Ishikawa (cell line): ENCODE measurements at regions not wholly inside any gene's neighbourhood (a gene's known extent, or its start where the extent isn't known, plus 50 kb on each side); places are given as distances from the start of the nearest gene placed in this dataset.

Experiments
- CEBPB ChIP-seq: IDR thresholded peaks from 2 replicates; pipeline ENCODE4 v1.6.1; 2012
- CREB1 ChIP-seq: IDR thresholded peaks from 2 replicates; pipeline ENCODE4 v1.6.1; 2012; ENCODE audit warnings: low read depth
- EGR1 ChIP-seq: IDR thresholded peaks from 2 replicates; pipeline ENCODE4 v1.6.1; 2012
- EP300 ChIP-seq: IDR thresholded peaks from 2 replicates; pipeline ENCODE4 v1.6.1; 2012; ENCODE audit warnings: borderline replicate concordance
- FOXM1 ChIP-seq: IDR thresholded peaks from 2 replicates; pipeline ENCODE4 v1.6.1; 2012; ENCODE audit warnings: low read depth, borderline replicate concordance
- MAX ChIP-seq: IDR thresholded peaks from 2 replicates; pipeline ENCODE4 v1.6.1; 2012
- NFIC ChIP-seq: IDR thresholded peaks from 2 replicates; pipeline ENCODE4 v1.6.1; 2012
- RAD21 ChIP-seq: IDR thresholded peaks from 2 replicates; pipeline ENCODE4 v1.6.1; 2012; ENCODE audit warnings: low read depth
- TAF1 ChIP-seq: IDR thresholded peaks from 2 replicates; pipeline ENCODE4 v1.6.1; 2012; ENCODE audit warnings: low read depth, mild to moderate bottlenecking
- TCF12 ChIP-seq: IDR thresholded peaks from 2 replicates; pipeline ENCODE4 v1.6.1; 2012; ENCODE audit warnings: low read depth
- TEAD4 ChIP-seq: IDR thresholded peaks from 2 replicates; pipeline ENCODE4 v1.6.1; 2012
- YY1 ChIP-seq: IDR thresholded peaks from 2 replicates; pipeline ENCODE4 v1.6.1; 2012; ENCODE audit warnings: low read depth
- ZBTB7A ChIP-seq: IDR thresholded peaks from 2 replicates; pipeline ENCODE4 v1.6.1; 2012; ENCODE audit warnings: low read depth
- TF ChIP-seq, protein P1 (sequence below): IDR thresholded peaks from 2 replicates; pipeline ENCODE4 v1.6.1; 2012
- TF ChIP-seq, protein P2 (sequence below): IDR thresholded peaks from 2 replicates; pipeline ENCODE4 v1.6.1; 2012; ENCODE audit warnings: low read depth, mild to moderate bottlenecking

GRCh38 chr13:111939666-111940278, 127.2 kb upstream of the SOX1 start:
- TF ChIP-seq CREB1 (no peak), MAX (no peak), YY1 (no peak), FOXM1 (no peak), CEBPB (no peak), TEAD4 (no peak), TCF12 (no peak), ZBTB7A (no peak), EGR1 (no peak), NFIC (no peak), EP300 (no peak), TAF1 (no peak), RAD21 (no peak)
- TF ChIP-seq, protein P1, sequence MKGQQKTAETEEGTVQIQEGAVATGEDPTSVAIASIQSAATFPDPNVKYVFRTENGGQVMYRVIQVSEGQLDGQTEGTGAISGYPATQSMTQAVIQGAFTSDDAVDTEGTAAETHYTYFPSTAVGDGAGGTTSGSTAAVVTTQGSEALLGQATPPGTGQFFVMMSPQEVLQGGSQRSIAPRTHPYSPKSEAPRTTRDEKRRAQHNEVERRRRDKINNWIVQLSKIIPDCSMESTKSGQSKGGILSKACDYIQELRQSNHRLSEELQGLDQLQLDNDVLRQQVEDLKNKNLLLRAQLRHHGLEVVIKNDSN: no peak
- TF ChIP-seq, protein P2, sequence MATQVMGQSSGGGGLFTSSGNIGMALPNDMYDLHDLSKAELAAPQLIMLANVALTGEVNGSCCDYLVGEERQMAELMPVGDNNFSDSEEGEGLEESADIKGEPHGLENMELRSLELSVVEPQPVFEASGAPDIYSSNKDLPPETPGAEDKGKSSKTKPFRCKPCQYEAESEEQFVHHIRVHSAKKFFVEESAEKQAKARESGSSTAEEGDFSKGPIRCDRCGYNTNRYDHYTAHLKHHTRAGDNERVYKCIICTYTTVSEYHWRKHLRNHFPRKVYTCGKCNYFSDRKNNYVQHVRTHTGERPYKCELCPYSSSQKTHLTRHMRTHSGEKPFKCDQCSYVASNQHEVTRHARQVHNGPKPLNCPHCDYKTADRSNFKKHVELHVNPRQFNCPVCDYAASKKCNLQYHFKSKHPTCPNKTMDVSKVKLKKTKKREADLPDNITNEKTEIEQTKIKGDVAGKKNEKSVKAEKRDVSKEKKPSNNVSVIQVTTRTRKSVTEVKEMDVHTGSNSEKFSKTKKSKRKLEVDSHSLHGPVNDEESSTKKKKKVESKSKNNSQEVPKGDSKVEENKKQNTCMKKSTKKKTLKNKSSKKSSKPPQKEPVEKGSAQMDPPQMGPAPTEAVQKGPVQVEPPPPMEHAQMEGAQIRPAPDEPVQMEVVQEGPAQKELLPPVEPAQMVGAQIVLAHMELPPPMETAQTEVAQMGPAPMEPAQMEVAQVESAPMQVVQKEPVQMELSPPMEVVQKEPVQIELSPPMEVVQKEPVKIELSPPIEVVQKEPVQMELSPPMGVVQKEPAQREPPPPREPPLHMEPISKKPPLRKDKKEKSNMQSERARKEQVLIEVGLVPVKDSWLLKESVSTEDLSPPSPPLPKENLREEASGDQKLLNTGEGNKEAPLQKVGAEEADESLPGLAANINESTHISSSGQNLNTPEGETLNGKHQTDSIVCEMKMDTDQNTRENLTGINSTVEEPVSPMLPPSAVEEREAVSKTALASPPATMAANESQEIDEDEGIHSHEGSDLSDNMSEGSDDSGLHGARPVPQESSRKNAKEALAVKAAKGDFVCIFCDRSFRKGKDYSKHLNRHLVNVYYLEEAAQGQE: no peak

DNA sequence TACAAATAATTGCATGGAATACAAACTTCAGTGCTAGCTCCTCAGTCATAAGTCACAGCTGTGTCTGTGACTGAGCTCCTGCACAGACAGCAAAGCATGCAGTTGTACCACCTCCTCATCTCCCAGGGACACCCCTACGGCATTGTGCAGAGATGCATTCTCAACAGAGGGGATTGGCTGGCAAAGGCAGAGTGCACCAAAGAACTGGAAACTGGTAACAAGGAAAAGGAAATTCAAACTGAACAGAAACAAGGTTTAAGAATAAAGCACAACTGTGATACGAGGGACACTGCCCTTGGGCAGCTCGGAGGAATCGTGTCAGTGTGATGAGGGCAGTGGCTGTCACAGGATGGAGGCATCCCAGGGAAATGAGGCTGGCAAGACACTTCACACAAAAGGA, 126.1 kb upstream of the SOX1 start:
- TF ChIP-seq EGR1: no peak
- no peak for TF ChIP-seq TCF12
- TF ChIP-seq, protein P2: no peak
- no peak for TF ChIP-seq EP300

GRCh38 chr13:111941845-111942447, 125.0 kb upstream of the SOX1 start:
- TF ChIP-seq RAD21: no peak
- TF ChIP-seq ZBTB7A: no peak
- no peak for TF ChIP-seq EP300
- TF ChIP-seq, protein P1: no peak

DNA sequence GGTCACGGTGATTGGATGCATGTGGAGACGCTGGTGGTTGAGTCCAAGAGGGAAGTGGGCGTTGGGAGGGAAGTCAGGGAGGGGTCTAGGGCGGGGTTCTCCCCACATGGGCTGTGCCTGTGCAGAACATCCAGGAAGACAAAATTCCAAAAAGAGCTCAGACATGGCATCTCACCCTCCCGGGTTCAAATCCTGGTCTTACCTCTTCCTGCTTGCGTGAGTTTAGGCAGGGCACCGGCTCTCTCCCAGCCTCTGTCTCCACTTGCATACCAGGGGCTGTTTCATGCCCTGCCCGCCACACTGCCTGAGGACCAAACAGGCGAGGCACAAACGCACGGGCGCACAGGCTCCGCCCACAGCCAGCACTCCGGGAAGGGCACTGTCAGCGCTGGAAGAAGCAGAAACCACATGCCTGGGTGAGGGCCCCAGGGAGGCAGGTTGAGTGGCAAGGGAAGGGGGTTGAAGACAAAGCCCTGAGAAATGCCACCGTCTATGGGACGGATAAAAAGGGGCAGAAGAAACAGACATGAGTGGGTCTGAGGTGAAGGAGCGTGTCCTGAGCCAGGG, 123.6 kb upstream of the SOX1 start:
- no peak for TF ChIP-seq FOXM1
- TF ChIP-seq MAX: no peak
- TF ChIP-seq, protein P1: no peak
- no peak for TF ChIP-seq CREB1
- TF ChIP-seq EP300: no peak
- TF ChIP-seq EGR1: no peak
- TF ChIP-seq ZBTB7A: no peak
- no peak for TF ChIP-seq TEAD4
- no peak for TF ChIP-seq TAF1
- TF ChIP-seq RAD21: no peak
- TF ChIP-seq CEBPB: no peak
- TF ChIP-seq YY1: no peak
- TF ChIP-seq TCF12: no peak
- TF ChIP-seq, protein P2: no peak
- TF ChIP-seq NFIC: no peak
